Glutamatergic neuron (in vitro differentiated cells): ENCODE measurements at regions not wholly inside any gene's neighbourhood (a gene's known extent, or its start where the extent isn't known, plus 50 kb on each side); places are given as distances from the start of the nearest gene placed in this dataset.

ENCODE experiments used
- DNase-seq: peaks from one replicate; pipeline ENCODE4 v3.0.0; 2022
- H3K27ac Mint-ChIP-seq: one replicate; pipeline ENCODE4 v1.8.0; 2020; ENCODE audit warnings: mild to moderate bottlenecking, mixed read lengths, inconsistent platforms; ENCODE audit not compliant: unreplicated experiment
- H3K27me3 Mint-ChIP-seq: one replicate; pipeline ENCODE4 v1.8.0; 2020; ENCODE audit warnings: mild to moderate bottlenecking, moderate library complexity, mixed read lengths, inconsistent platforms; ENCODE audit not compliant: unreplicated experiment
- H3K36me3 Mint-ChIP-seq: one replicate; pipeline ENCODE4 v1.8.0; 2020; ENCODE audit warnings: mild to moderate bottlenecking, mixed read lengths, inconsistent platforms; ENCODE audit not compliant: unreplicated experiment
- H3K4me1 Mint-ChIP-seq: one replicate; pipeline ENCODE4 v1.8.0; 2020; ENCODE audit warnings: mild to moderate bottlenecking, low read depth, mixed read lengths, inconsistent platforms; ENCODE audit not compliant: unreplicated experiment
- H3K4me3 Mint-ChIP-seq: one replicate; pipeline ENCODE4 v1.8.0; 2020; ENCODE audit warnings: mild to moderate bottlenecking, mixed read lengths, inconsistent platforms; ENCODE audit not compliant: unreplicated experiment
- H3K9me3 Mint-ChIP-seq: one replicate; pipeline ENCODE4 v1.8.0; 2020; ENCODE audit warnings: mild to moderate bottlenecking, moderate library complexity, mixed read lengths, inconsistent platforms; ENCODE audit not compliant: unreplicated experiment
- TF ChIP-seq, protein P1 (sequence below): fragments of 200-600 bp; sonication (generic); IDR thresholded peaks from one replicate; pipeline ENCODE4 v1.5.0; 2021; ENCODE audit not compliant: partially characterized antibody, unreplicated experiment

DNA sequence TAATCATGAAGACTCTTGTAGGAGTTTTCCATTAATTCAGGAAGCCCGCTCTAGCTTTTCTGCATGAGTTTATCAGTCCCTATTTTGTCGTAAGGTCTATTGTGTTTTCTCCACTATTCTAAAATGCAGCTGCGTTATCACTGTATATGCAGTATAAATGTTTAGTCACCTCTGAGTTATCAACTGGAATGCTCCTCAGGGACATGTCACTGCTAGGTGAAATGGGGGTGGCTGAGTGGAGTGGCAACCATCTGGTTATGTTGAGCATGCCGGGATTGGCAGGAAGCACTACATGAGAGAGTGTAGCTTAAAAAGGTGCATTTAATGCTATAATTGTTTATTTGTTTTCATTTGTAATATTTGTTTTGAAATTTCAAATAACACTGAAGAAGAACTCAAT is 285.2 kb upstream of the ELAC2 start:
- DNase-seq: no peak
- Mint-ChIP-seq H3K27ac (no peak overlapping the region), H3K27me3 (no peaks in the 10 kb centered on the region), H3K9me3 (no peaks in the 10 kb centered on the region), H3K4me3 (no peak overlapping the region), H3K36me3 (no peaks in the 10 kb centered on the region), H3K4me1 (no peaks in the 10 kb centered on the region)
- TF ChIP-seq, protein P1, sequence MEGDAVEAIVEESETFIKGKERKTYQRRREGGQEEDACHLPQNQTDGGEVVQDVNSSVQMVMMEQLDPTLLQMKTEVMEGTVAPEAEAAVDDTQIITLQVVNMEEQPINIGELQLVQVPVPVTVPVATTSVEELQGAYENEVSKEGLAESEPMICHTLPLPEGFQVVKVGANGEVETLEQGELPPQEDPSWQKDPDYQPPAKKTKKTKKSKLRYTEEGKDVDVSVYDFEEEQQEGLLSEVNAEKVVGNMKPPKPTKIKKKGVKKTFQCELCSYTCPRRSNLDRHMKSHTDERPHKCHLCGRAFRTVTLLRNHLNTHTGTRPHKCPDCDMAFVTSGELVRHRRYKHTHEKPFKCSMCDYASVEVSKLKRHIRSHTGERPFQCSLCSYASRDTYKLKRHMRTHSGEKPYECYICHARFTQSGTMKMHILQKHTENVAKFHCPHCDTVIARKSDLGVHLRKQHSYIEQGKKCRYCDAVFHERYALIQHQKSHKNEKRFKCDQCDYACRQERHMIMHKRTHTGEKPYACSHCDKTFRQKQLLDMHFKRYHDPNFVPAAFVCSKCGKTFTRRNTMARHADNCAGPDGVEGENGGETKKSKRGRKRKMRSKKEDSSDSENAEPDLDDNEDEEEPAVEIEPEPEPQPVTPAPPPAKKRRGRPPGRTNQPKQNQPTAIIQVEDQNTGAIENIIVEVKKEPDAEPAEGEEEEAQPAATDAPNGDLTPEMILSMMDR: no peak

DNA sequence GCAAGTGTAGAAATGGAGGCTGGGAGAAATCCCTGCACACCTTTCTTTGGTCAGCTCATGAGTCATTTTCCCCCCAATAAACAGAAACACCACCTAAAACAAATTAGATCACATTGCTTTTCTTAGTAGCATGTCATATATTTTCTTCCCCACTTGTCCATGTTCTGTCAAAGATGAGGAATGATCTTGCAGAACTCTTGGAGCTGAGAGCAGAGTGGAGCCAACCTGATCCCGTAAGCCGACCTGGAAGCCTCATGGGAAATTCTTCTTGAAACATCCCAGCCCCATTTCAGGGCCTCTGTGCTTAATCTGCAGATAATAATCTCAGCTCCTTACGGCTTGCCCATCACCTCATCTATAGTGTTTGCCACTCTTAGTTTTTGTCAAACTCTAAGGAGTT is 284.6 kb upstream of the ELAC2 start:
- no peaks in the 10 kb centered on the region for H3K9me3 Mint-ChIP-seq
- H3K27me3 Mint-ChIP-seq: no peaks in the 10 kb centered on the region
- TF ChIP-seq, protein P1: no peak
- H3K4me1 Mint-ChIP-seq: peaks cover 5% of the 10 kb centered on the region
- no peaks in the 10 kb centered on the region for H3K36me3 Mint-ChIP-seq
- no peak overlapping the region for H3K4me3 Mint-ChIP-seq
- H3K27ac Mint-ChIP-seq: no peak overlapping the region
- DNase-seq: no peak

DNA sequence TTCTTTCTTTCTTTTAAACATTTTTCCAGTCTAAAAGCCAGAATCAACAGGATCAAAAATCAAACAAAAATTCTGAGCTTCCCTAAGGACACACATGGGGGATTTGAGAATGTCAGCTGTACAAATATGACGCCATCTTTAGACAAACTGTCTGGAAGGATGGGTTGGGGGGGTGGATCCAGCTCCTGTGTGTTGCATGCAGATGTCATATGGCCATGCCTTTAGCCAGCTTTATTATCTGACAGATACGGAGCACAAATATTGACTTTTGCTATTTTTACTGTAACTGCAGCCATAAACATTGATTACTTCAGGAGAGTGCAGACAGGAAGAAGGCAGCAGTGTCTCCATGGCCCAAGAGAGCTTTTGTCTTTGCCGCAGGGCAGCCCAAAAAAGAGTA is 279.4 kb upstream of the ELAC2 start:
- H3K36me3 Mint-ChIP-seq: no peaks in the 10 kb centered on the region
- H3K4me3 Mint-ChIP-seq: peak overlapping the region; percentile 68
- H3K9me3 Mint-ChIP-seq: peaks cover 5% of the 10 kb centered on the region
- peaks cover 3% of the 10 kb centered on the region for H3K27me3 Mint-ChIP-seq
- TF ChIP-seq, protein P1: no peak
- peak overlapping the region; percentile 60 for H3K27ac Mint-ChIP-seq
- peaks cover 14% of the 10 kb centered on the region for H3K4me1 Mint-ChIP-seq
- DNase-seq: peak; percentile 19

DNA sequence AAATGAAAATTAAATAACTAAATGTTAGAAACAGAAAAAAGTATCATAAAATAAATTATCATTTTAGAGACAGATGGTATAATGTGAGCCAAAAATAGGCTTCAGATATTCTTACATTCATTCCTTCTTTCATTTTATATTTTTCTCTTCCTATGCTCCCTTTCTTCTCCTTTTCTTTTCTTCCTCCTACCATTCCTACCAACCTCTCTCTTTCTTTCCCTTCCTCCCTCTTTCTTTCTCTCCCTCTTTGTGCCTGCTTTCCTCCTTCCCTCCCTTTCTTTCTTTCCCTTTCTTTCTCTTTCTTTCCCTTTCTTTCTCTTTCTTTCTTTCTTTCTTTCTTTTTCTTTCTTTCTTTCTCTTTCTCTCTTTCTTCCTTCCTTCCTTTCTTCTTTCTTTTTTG is 275.6 kb upstream of the ELAC2 start:
- H3K4me1 Mint-ChIP-seq: peaks cover 14% of the 10 kb centered on the region
- peaks cover 3% of the 10 kb centered on the region for H3K27me3 Mint-ChIP-seq
- TF ChIP-seq, protein P1: no peak
- H3K4me3 Mint-ChIP-seq: no peak overlapping the region
- no peaks in the 10 kb centered on the region for H3K36me3 Mint-ChIP-seq
- H3K9me3 Mint-ChIP-seq: peaks cover 5% of the 10 kb centered on the region
- no peak overlapping the region for H3K27ac Mint-ChIP-seq
- DNase-seq: no peak

DNA sequence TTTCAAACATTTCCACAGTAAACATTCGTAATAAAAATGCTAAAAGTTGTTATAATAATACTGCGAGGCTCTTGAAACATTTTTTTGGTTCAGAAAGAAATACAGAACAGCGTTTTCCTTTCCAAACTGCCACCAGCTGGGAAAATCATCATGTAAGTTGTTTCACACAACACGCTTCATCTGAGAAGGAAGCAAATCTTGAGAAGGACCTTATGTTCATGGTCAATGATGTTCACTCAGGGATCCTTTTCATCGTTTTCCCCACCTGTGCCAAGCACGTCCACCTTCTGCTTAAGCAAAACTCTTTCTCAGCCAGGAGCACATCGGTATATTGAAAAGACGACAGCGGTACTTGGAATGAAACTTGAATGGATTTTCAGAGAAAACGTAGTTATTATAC is 274.5 kb upstream of the ELAC2 start:
- no peak overlapping the region for H3K4me3 Mint-ChIP-seq
- TF ChIP-seq, protein P1: no peak
- H3K4me1 Mint-ChIP-seq: peaks cover 8% of the 10 kb centered on the region
- peaks cover 4% of the 10 kb centered on the region for H3K9me3 Mint-ChIP-seq
- no peaks in the 10 kb centered on the region for H3K36me3 Mint-ChIP-seq
- no peak for DNase-seq
- no peak overlapping the region for H3K27ac Mint-ChIP-seq
- peaks cover 3% of the 10 kb centered on the region for H3K27me3 Mint-ChIP-seq
